ENCODE measurements at regions not wholly inside any gene's neighbourhood (a gene's known extent, or its start where the extent isn't known, plus 50 kb on each side); places are given as distances from the start of the nearest gene placed in this dataset.

GRCh38 chr12:68470664-68471328 lies 138.6 kb upstream of the MDM1 start:
- ChIA-PET CTCF (no interaction called here), POLR2A (no interaction called here)
- peaks cover 3% of the 10 kb centered on the region for H3K4me1 Mint-ChIP-seq
- H3K9me3 Mint-ChIP-seq, result no peaks in the 10 kb centered on the region
- H3K4me3 Mint-ChIP-seq, result no peak overlapping the region
- intact Hi-C loops (cut with micrococcal nuclease), result no loop called here
- no peaks in the 10 kb centered on the region for H3K27me3 Mint-ChIP-seq
- no peaks in the 10 kb centered on the region for H3K36me3 Mint-ChIP-seq (ENCODE audit: low read depth)
- DNase-seq (no peak), ATAC-seq (ENCODE audit: low read depth) (no peak)
- TF ChIP-seq CTCF (IDR thresholded peaks at IDR 0.05), result no peak
- no peak overlapping the region for H3K27ac Mint-ChIP-seq

- Mint-ChIP-seq H3K27me3 (no peaks in the 10 kb centered on the region), H3K4me3 (no peak overlapping the region), H3K27ac (no peak overlapping the region), H3K9me3 (no peaks in the 10 kb centered on the region), H3K4me1 (peaks cover 15% of the 10 kb centered on the region), H3K36me3 (ENCODE audit: low read depth) (no peaks in the 10 kb centered on the region)
- intact Hi-C loops (cut with micrococcal nuclease), result no loop called here
- ATAC-seq (ENCODE audit: low read depth) (no peak), DNase-seq (no peak)
- no peak for TF ChIP-seq CTCF (IDR thresholded peaks at IDR 0.05)
- CTCF ChIA-PET, result no interaction called here
- POLR2A ChIA-PET, result no interaction called here
Measured at GRCh38 chr12:68474467-68475204, 136.1 kb upstream of the RAP1B start.

GRCh38 chr12:68476794-68477193 lies 133.9 kb upstream of the RAP1B start:
- ChIA-PET POLR2A (interaction anchor here (0.6 kb wide), 1 partner anchor 108 kb away, joined by 6 read pairs; no protein-coding TSS in a partner anchor), CTCF (no interaction called here)
- ATAC-seq (ENCODE audit: low read depth) (no peak), DNase-seq (no peak)
- Mint-ChIP-seq H3K9me3 (peaks cover 3% of the 10 kb centered on the region), H3K4me3 (no peak overlapping the region), H3K36me3 (ENCODE audit: low read depth) (no peaks in the 10 kb centered on the region), H3K4me1 (peaks cover 34% of the 10 kb centered on the region), H3K27me3 (no peaks in the 10 kb centered on the region), H3K27ac (no peak overlapping the region)
- no peak for TF ChIP-seq CTCF (IDR thresholded peaks at IDR 0.05)
- intact Hi-C loops (cut with micrococcal nuclease), result no loop called here

- Mint-ChIP-seq H3K27me3 (no peaks in the 10 kb centered on the region), H3K36me3 (ENCODE audit: low read depth) (no peaks in the 10 kb centered on the region), H3K4me1 (peaks cover 39% of the 10 kb centered on the region), H3K4me3 (no peak overlapping the region), H3K27ac (no peak overlapping the region), H3K9me3 (peaks cover 3% of the 10 kb centered on the region)
- ATAC-seq (ENCODE audit: low read depth) (no peak), DNase-seq (no peak)
- intact Hi-C loops (cut with micrococcal nuclease), result no loop called here
- TF ChIP-seq CTCF (IDR thresholded peaks at IDR 0.05), result no peak
- ChIA-PET CTCF (no interaction called here), POLR2A (interaction anchor here (0.6 kb wide), 1 partner anchor 107 kb away, joined by 6 read pairs; no protein-coding TSS in a partner anchor)
Measured at GRCh38 chr12:68477261-68477772, 133.4 kb upstream of the RAP1B start.

GRCh38 chr12:68477906-68478305 lies 132.8 kb upstream of the RAP1B start:
- Mint-ChIP-seq H3K4me1 (peaks cover 45% of the 10 kb centered on the region), H3K36me3 (ENCODE audit: low read depth) (no peaks in the 10 kb centered on the region), H3K9me3 (peaks cover 3% of the 10 kb centered on the region), H3K4me3 (no peak overlapping the region), H3K27ac (no peak overlapping the region), H3K27me3 (no peaks in the 10 kb centered on the region)
- ChIA-PET CTCF (no interaction called here), POLR2A (no interaction called here)
- DNase-seq (no peak), ATAC-seq (ENCODE audit: low read depth) (no peak)
- no peak for TF ChIP-seq CTCF (IDR thresholded peaks at IDR 0.05)
- intact Hi-C loops (cut with micrococcal nuclease), result no loop called here
